Erythroblast (primary cell): ENCODE measurements at regions not wholly inside any gene's neighbourhood (a gene's known extent, or its start where the extent isn't known, plus 50 kb on each side); places are given as distances from the start of the nearest gene placed in this dataset.

Experiments used
- GATA1 ChIP-seq: IDR thresholded peaks from 2 replicates; pipeline ENCODE4 v1.6.1; 2011; ENCODE audit warnings: low read depth, mild to moderate bottlenecking, control low read depth, low read length, moderate library complexity
- POLR2A ChIP-seq: IDR thresholded peaks from 2 replicates; pipeline ENCODE4 v1.6.1; 2011; ENCODE audit warnings: mild to moderate bottlenecking, low read length

GRCh38 chr4:72767618-72768302, 198.7 kb upstream of the ADAMTS3 start:
- TF ChIP-seq POLR2A = no peak
- TF ChIP-seq GATA1 = no peak
